ENCODE measurements at regions not wholly inside any gene's neighbourhood (a gene's known extent, or its start where the extent isn't known, plus 50 kb on each side); places are given as distances from the start of the nearest gene placed in this dataset.

DNA sequence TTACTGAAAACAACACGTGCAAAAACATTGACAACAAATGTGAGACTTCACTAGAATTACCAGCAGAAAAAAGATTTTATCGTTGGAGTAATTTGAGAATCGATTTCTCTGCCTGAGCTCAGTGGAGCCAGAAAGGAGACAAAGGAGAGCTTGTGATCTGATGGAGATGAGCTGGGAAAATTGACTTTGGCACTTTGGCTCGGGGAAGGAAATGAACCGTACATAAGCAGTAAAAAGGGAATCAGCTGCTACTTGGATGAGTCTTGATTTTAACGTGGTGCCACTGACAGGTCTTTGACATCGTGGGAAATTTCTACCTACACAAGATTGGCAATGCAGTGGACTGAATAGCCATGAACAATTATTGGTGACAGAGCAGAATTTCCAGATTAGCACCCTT, 244.7 kb upstream of the RPS23 start:
- ChIA-PET CTCF (interaction anchor here (0.7 kb wide), 1 partner anchor 76 kb away, joined by 5 read pairs; no protein-coding TSS in a partner anchor), POLR2A (no interaction called here)
- no peak for DNase-seq (ENCODE audit: low read depth in 1 of 2, low spot score in 1 of 2)
- FAIRE-seq: no peak
- H3K9me3 ChIP-seq: no peaks in the 10 kb centered on the region
- no peak overlapping the region for H3K27ac ChIP-seq
- no peaks in the 10 kb centered on the region for H3K4me1 ChIP-seq
- no peak overlapping the region for H3K4me3 ChIP-seq
- no peak for TF ChIP-seq ZSCAN20 (CRISPR knock-in tag; IDR thresholded peaks at IDR 0.05)
- TF ChIP-seq JUN (IDR thresholded peaks at IDR 0.05): no peak
- no peak for TF ChIP-seq TFCP2L1 (CRISPR knock-in tag; IDR thresholded peaks at IDR 0.05)
- TF ChIP-seq POLR2A (IDR thresholded peaks at IDR 0.05; ENCODE audit: low read length): no peak
- TF ChIP-seq TP53 (CRISPR knock-in tag; IDR thresholded peaks at IDR 0.05): no peak
- no peak for TF ChIP-seq EP300 (IDR thresholded peaks at IDR 0.05)
- no peak for TF ChIP-seq RCOR1 (IDR thresholded peaks at IDR 0.05; ENCODE audit: low read depth, low read length)
- TF ChIP-seq HOXB13 (CRISPR knock-in tag; IDR thresholded peaks at IDR 0.05; ENCODE audit: low read depth): no peak
- TF ChIP-seq, protein P1, sequence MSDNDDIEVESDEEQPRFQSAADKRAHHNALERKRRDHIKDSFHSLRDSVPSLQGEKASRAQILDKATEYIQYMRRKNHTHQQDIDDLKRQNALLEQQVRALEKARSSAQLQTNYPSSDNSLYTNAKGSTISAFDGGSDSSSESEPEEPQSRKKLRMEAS (IDR thresholded peaks at IDR 0.05): no peak
- TF ChIP-seq HOXA7 (CRISPR knock-in tag; IDR thresholded peaks at IDR 0.05): no peak
- no peak for TF ChIP-seq RFX5 (IDR thresholded peaks at IDR 0.05)
- H3K4me2 ChIP-seq: no peak overlapping the region
- no peak for ATAC-seq
- 27% methylated on average over 7 of the region's 7 CpGs for WGBS (ENCODE audit: missing lambda C conversion rate)

DNA sequence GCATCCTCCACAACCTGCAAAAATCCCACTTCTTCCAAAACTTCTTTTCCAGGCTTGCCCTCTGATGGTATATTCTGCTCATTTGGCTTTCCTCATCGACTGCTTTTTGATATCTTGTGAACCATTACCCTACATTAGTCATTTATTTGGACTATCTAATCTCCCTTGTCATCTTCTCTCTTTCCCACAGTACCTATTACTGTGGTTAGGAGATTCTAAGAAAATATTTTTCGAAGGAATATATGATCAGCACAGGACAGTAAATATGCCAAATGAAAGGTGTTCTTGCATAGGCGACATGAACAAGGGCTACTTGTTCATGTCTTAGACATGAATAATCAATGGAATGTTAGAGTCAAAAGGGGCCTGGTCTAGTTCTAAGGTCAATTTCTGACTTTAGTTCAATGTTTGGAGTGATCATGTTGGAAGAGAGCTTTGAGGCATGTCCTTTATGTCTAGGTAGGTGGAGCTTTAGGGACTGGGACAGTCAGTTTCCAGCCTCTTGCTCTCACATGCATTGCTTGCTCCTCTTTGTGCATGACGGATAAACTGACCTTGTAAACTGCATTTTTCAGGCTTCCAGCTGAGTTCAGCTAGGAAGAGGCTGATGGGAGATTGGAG, 243.4 kb upstream of the RPS23 start:
- no peak for DNase-seq (ENCODE audit: low read depth in 1 of 2, low spot score in 1 of 2)
- Histone ChIP-seq H3K4me2 (no peak overlapping the region), H3K4me1 (no peaks in the 10 kb centered on the region), H3K4me3 (no peak overlapping the region), H3K27ac (no peak overlapping the region), H3K9me3 (no peaks in the 10 kb centered on the region)
- WGBS (ENCODE audit: missing lambda C conversion rate): 35% methylated on average over 4 of the region's 4 CpGs
- CTCF ChIA-PET: no interaction called here
- no peak for ATAC-seq
- TF ChIP-seq NPAS2 (CRISPR knock-in tag; IDR thresholded peaks at IDR 0.05; ENCODE audit: borderline replicate concordance) (no peak), POLR2A (IDR thresholded peaks at IDR 0.05; ENCODE audit: low read length) (no peak), EP300 (IDR thresholded peaks at IDR 0.05) (no peak), RAD21 (conservative IDR thresholded peaks at IDR 0.05 in 1 of 2, IDR thresholded peaks at IDR 0.05 in 1 of 2) (no peak), SREBF2 (IDR thresholded peaks at IDR 0.05) (no peak), HDAC2 (IDR thresholded peaks at IDR 0.05) (no peak), NR3C1 (IDR thresholded peaks at IDR 0.05) (no peak), RFX5 (IDR thresholded peaks at IDR 0.05) (no peak), KDM5A (IDR thresholded peaks at IDR 0.05) (no peak), KDM1A (IDR thresholded peaks at IDR 0.05; ENCODE audit: low read depth) (no peak), PHF8 (IDR thresholded peaks at IDR 0.05; ENCODE audit: borderline replicate concordance, low read depth) (no peak), JUN (IDR thresholded peaks at IDR 0.05) (no peak), RARB (CRISPR knock-in tag; IDR thresholded peaks at IDR 0.05) (no peak), BHLHE40 (IDR thresholded peaks at IDR 0.05; ENCODE audit: low read depth, low read length) (no peak)
- TF ChIP-seq, protein P2, sequence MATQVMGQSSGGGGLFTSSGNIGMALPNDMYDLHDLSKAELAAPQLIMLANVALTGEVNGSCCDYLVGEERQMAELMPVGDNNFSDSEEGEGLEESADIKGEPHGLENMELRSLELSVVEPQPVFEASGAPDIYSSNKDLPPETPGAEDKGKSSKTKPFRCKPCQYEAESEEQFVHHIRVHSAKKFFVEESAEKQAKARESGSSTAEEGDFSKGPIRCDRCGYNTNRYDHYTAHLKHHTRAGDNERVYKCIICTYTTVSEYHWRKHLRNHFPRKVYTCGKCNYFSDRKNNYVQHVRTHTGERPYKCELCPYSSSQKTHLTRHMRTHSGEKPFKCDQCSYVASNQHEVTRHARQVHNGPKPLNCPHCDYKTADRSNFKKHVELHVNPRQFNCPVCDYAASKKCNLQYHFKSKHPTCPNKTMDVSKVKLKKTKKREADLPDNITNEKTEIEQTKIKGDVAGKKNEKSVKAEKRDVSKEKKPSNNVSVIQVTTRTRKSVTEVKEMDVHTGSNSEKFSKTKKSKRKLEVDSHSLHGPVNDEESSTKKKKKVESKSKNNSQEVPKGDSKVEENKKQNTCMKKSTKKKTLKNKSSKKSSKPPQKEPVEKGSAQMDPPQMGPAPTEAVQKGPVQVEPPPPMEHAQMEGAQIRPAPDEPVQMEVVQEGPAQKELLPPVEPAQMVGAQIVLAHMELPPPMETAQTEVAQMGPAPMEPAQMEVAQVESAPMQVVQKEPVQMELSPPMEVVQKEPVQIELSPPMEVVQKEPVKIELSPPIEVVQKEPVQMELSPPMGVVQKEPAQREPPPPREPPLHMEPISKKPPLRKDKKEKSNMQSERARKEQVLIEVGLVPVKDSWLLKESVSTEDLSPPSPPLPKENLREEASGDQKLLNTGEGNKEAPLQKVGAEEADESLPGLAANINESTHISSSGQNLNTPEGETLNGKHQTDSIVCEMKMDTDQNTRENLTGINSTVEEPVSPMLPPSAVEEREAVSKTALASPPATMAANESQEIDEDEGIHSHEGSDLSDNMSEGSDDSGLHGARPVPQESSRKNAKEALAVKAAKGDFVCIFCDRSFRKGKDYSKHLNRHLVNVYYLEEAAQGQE (IDR thresholded peaks at IDR 0.05): no peak
- TF ChIP-seq, protein P3, sequence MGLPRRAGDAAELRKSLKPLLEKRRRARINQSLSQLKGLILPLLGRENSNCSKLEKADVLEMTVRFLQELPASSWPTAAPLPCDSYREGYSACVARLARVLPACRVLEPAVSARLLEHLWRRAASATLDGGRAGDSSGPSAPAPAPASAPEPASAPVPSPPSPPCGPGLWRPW (IDR thresholded peaks at IDR 0.05): no peak
- TF ChIP-seq, protein P4, sequence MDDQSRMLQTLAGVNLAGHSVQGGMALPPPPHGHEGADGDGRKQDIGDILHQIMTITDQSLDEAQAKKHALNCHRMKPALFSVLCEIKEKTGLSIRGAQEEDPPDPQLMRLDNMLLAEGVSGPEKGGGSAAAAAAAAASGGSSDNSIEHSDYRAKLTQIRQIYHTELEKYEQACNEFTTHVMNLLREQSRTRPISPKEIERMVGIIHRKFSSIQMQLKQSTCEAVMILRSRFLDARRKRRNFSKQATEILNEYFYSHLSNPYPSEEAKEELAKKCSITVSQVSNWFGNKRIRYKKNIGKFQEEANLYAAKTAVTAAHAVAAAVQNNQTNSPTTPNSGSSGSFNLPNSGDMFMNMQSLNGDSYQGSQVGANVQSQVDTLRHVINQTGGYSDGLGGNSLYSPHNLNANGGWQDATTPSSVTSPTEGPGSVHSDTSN (IDR thresholded peaks at IDR 0.05): no peak
- POLR2A ChIA-PET: no interaction called here
- no peak for FAIRE-seq
